SU-DHL-6 (cell line): ENCODE measurements at regions not wholly inside any gene's neighbourhood (a gene's known extent, or its start where the extent isn't known, plus 50 kb on each side); places are given as distances from the start of the nearest gene placed in this dataset.

Experiments used
- H2AFZ ChIP-seq: fragments of 200-600 bp; sonication (generic); 2 replicates; pipeline ENCODE4 v1.6.1; 2014; ENCODE audit warnings: low read depth, mild to moderate bottlenecking, moderate library complexity, mixed read lengths, antibody characterized with exemption, low read length; ENCODE audit not compliant: severe bottlenecking
- H3F3A ChIP-seq: fragments of 200-600 bp; shearing (Covaris generic); 2 replicates; pipeline ENCODE4 v1.6.0; 2016; ENCODE audit warnings: antibody characterized with exemption, mild to moderate bottlenecking; ENCODE audit not compliant: insufficient read depth
- H3K27ac ChIP-seq: fragments of 200-600 bp; sonication (generic); 2 replicates; pipeline ENCODE4 v1.5.1; 2016; ENCODE audit warnings: low read depth, mild to moderate bottlenecking, low read length, moderate library complexity, mixed read lengths
- H3K27me3 ChIP-seq: fragments of 200-600 bp; sonication (generic), shearing (Covaris generic); 2 replicates; pipeline ENCODE4 v1.6.0; 2014; ENCODE audit warnings: mild to moderate bottlenecking, low read length
- H3K36me3 ChIP-seq: fragments of 200-600 bp; sonication (generic); 2 replicates; pipeline ENCODE4 v1.6.1; 2014; ENCODE audit warnings: mild to moderate bottlenecking, low read length, mixed read lengths
- H3K4me2 ChIP-seq: fragments of 300-600, 200-600 bp; shearing (Covaris generic), sonication (generic); 2 replicates; pipeline ENCODE4 v1.6.0; 2014; ENCODE audit warnings: low read length, low read depth, mild to moderate bottlenecking; ENCODE audit not compliant: poor library complexity, severe bottlenecking
- H3K4me3 ChIP-seq: fragments of 200-600 bp; sonication (generic); 2 replicates; pipeline ENCODE4 v1.5.1; 2014; ENCODE audit warnings: antibody characterized with exemption, low read length, mild to moderate bottlenecking, mixed read lengths; ENCODE audit not compliant: insufficient read depth, poor library complexity, severe bottlenecking
- H3K79me2 ChIP-seq: fragments of 200-600 bp; sonication (generic); 2 replicates; pipeline ENCODE4 v1.6.1; 2014; ENCODE audit warnings: mild to moderate bottlenecking, low read length, moderate library complexity; ENCODE audit not compliant: insufficient read depth
- H3K9ac ChIP-seq: fragments of 200-600 bp; sonication (generic); 2 replicates; pipeline ENCODE4 v1.7.0; 2014; ENCODE audit warnings: mild to moderate bottlenecking, low read length
- H3K9me2 ChIP-seq: fragments of 200-600 bp; sonication (generic); replicated peaks from 2 replicates; pipeline ENCODE4 v1.6.1; 2014; ENCODE audit warnings: low read length; ENCODE audit not compliant: insufficient read depth
- H3K9me3 ChIP-seq: fragments of 200-600 bp; sonication (generic); 2 replicates; pipeline ENCODE4 v1.6.1; 2014; ENCODE audit warnings: low read length, mixed read lengths; ENCODE audit not compliant: insufficient read depth
- H4K20me1 ChIP-seq: fragments of 200-600 bp; sonication (generic); 2 replicates; pipeline ENCODE4 v1.6.1; 2014; ENCODE audit warnings: low read depth, mild to moderate bottlenecking, antibody characterized with exemption, low read length, moderate library complexity, mixed read lengths
- CTCF ChIP-seq: fragments of 200-600 bp; sonication (generic); IDR thresholded peaks from one replicate; pipeline ENCODE4 v1.5.1; 2017; ENCODE audit warnings: antibody characterized with exemption, mild to moderate bottlenecking, low read length, moderate library complexity; ENCODE audit not compliant: insufficient read depth, poor library complexity, severe bottlenecking
- EZH2phosphoT487 ChIP-seq: fragments of 200-600 bp; sonication (generic), shearing (Covaris generic); conservative IDR thresholded peaks from 2 replicates; pipeline ENCODE4 v1.6.1; 2018; ENCODE audit warnings: mild to moderate bottlenecking, antibody characterized with exemption, low read length, moderate library complexity, mixed read lengths

DNA sequence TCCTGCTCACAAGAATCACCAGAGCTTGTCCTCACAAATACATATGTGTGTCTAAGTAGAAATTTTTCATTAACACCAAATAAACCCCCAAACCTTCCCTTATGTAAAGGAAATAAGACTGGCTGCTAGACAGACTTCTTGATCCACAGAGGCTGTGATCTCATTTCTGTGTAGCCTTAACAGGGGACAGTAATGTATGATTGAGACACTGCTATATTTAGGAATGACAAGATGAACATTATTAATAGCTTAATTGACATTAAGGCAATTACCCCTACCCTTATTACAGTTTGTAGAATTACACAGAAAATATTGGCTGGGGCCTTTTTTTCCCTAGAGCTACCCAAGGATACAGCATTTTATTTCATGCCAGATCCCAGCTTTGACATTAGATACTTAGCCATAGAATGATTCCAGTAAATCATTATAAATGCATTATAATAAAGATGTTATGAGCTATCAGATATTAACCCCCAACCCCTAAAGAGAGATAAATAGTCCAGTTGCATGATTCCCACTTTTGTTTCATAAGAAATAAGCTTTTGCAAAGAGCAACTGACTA is 392.1 kb upstream of the HNRNPA3 start:
- Histone ChIP-seq H2AFZ (no peak overlapping the region), H3K36me3 (no peaks in the 10 kb centered on the region), H3K9me2 (no peaks in the 10 kb centered on the region), H3K9me3 (no peaks in the 10 kb centered on the region), H4K20me1 (no peaks in the 10 kb centered on the region), H3K27ac (no peak overlapping the region), H3K27me3 (no peaks in the 10 kb centered on the region), H3K79me2 (no peaks in the 10 kb centered on the region), H3K4me2 (no peak overlapping the region), H3K4me3 (no peak overlapping the region), H3K9ac (no peak overlapping the region), H3F3A (no peaks in the 10 kb centered on the region)
- TF ChIP-seq CTCF (no peak), EZH2phosphoT487 (no peak)

DNA sequence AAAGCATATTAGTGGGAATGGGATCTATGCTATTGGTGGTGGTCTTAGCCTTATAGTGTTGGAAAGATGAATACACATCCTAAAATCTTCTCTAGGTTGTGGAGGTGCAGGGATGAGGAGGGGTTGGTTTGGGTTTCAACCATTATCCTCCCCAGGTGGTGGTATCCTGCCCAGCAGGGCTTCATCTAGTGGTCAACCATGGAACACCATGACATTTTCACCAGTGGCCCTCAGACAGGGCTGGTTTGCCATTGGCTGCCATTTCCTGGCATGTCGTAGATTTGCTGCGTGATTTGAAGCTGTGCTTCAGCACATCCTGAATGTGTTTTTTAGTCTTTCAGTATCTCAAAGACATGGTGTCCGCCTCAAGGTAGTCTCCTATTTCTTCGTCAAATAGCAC is 391.2 kb upstream of the HNRNPA3 start:
- Histone ChIP-seq H3K9ac (no peak overlapping the region), H4K20me1 (no peaks in the 10 kb centered on the region), H3K4me3 (no peak overlapping the region), H3K27me3 (no peaks in the 10 kb centered on the region), H3K9me3 (no peaks in the 10 kb centered on the region), H3K27ac (no peak overlapping the region), H2AFZ (no peak overlapping the region), H3K4me2 (no peak overlapping the region), H3F3A (no peaks in the 10 kb centered on the region), H3K9me2 (no peaks in the 10 kb centered on the region), H3K36me3 (no peaks in the 10 kb centered on the region), H3K79me2 (no peaks in the 10 kb centered on the region)
- no peak for TF ChIP-seq EZH2phosphoT487

GRCh38 chr2:176822060-176822459 is 390.5 kb upstream of the HNRNPA3 start:
- Histone ChIP-seq H3K9me2 (no peaks in the 10 kb centered on the region), H3K36me3 (no peaks in the 10 kb centered on the region), H3K27me3 (no peaks in the 10 kb centered on the region)

More at GRCh38 chr2:176822060-176822459, 390.5 kb upstream of the HNRNPA3 start:
- Histone ChIP-seq H3K4me3 (no peak overlapping the region), H2AFZ (no peak overlapping the region), H3K9ac (no peak overlapping the region), H3K9me3 (no peaks in the 10 kb centered on the region), H4K20me1 (no peaks in the 10 kb centered on the region), H3K79me2 (no peaks in the 10 kb centered on the region), H3K27ac (no peak overlapping the region), H3F3A (no peaks in the 10 kb centered on the region), H3K4me2 (no peak overlapping the region)
- TF ChIP-seq EZH2phosphoT487 (no peak), CTCF (no peak)
